HCEC 1CT (cell line): ENCODE measurements at regions not wholly inside any gene's neighbourhood (a gene's known extent, or its start where the extent isn't known, plus 50 kb on each side); places are given as distances from the start of the nearest gene placed in this dataset.
"Not testable (repeated sequence)": the region's sequence is repeated elsewhere in the genome, so short reads cannot be mapped to it uniquely, and the experiment has no call there.

Experiments
- DNase-seq: peaks from one replicate; pipeline ENCODE4 v3.0.0-alpha.2; 2017

DNA sequence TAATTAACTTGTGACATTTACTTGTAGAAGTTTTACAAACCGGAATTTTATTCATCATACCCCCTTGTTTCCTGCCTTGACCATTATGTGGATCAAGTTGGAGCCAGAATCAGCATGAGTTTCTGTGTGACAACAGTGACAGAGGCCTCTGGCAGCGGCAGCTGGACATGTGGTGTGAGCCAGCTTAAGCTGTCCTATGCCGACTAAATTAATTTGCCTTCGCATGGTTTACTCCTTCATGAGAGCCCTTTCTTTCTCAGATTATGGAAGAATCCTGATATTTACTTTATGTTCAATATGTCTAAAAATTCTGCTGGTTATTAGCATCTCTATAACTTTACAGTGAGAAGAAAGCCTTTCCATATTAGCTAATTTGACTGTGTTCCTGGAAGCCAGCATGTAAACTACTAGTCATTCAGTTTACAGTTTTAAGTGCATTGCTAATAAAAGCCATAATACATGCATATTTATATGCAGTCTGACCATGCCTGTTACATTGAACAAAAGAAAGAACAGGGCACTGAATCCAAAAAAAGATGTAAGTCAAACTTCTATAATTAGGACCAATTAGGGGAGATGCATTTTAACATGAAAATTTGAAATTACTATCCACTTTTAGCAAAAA, 495.8 kb upstream of the ACVR2A start:
- no peak for DNase-seq

DNA sequence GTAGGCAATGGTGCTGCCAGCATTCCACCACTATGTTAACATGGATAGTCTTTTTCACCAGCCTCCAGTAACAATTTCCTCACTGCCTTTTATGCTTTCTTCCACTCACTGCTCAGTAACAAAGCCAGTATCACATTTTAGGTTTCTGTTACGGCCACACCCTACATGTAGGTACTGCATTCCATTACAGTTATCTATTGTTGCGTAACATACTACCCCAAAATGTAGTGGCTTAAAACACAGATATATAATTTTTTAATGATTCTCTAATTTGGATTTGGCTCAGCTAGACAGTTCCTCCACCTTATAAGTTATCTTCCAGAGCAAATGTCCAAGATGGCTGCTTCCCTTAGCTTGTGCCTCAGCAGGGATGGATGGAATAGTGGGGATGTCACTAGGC, 498.7 kb upstream of the ACVR2A start:
- no peak for DNase-seq

DNA sequence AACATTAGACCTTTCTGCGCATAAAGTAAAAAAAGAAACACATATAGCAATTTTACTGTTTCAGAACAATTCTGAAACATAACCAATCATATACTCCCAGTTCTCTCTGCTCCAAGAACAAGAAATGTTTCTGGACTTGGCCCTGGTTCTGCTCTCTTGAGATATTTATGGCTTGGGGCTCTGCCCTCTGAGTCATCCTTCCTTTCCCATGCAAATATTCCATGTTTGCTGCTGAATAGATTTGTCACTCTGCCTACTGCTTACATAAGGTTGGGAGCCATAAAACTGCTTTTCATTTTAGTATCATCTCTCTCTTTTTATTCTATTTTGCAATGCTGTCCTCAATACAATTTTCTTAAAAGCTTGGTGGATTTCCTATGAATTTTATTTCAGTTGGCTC, 499.6 kb upstream of the ACVR2A start:
- peak; percentile 81 for DNase-seq

DNA sequence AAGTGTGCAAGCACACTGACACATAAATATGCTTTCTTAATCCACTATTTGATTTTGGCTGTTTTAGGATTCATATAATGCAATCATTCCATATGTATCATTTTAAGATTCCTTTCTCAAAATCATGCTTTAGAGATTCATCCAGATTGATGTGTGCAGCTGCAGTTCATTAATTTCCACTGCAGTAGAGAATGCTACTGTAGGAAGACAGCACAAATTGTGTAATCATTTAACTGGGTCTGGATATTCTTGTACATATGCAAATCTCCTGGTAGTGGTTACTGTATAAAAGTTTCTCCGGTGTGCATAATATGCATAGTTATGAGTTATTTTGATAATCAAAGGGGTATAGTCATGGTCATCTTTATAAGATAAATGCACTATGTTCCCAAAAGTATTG, 502.5 kb upstream of the ACVR2A start:
- no peak for DNase-seq

GRCh38 chr2:147331790-147332419, 512.9 kb upstream of the ACVR2A start:
- DNase-seq, result peak; percentile 51

DNA sequence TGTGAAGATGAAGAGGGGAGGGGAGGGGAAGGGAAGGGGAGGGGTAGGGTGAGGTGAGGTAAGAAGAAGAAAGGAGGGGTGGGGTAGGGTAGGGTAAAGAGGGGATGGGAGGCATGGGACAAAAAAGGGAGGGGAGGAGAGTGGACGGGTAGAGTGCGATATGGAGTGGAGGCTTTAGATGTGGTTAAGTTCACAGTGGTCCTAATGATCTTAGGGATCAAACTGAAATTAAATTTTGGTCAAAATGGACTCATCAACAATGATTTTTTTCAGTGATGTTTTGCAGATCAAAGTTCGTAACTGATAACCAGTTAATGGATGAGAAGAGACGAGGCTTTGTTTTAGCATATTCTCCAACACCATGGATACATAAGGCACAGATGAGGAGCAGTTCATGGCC, 513.9 kb upstream of the ACVR2A start:
- DNase-seq, result no peak

DNA sequence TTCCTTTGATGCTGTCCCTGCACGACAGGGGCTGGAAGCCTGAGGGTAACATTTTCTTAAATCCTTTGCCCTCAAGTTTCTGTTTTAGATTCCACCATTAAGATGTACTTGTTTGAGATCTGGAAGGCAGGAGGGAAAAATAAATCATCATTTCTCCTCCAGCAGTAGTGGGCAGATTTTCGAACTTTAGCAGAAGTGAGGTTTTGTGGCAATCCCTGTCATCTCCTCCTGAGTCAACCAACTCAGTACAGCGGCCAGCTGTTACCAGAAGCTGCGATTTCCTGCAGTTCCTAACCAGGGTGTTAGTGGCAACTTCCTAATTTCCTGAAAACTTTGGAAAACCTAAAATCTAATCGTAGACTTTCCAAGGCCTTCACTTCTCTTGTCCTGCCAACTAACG, 517.2 kb upstream of the ACVR2A start:
- DNase-seq, result peak; percentile 42

GRCh38 chr2:147325990-147326389, 518.8 kb upstream of the ACVR2A start:
- no peak for DNase-seq

DNA sequence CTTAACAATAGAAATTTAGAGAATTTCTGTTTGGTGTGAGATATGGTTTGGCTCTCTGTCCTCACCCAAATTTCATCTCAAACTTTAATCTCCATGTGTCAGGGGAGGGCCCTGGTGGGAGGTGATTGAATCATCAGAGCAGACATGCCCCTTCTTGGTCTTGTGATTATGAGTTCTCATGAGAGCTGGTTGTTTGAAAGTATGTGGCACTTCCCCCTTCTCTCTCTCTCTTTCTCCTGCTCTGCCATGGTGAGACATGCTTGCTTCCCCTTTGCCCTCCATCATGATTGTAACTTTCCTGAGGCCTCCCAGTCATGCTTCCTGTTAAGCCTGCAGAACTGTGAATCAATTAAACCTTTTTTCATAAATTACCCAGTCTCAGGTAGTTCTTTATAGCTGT, 524.7 kb upstream of the ACVR2A start:
- no peak for DNase-seq

- DNase-seq, result no peak
Observed at GRCh38 chr2:147311058-147311430, 533.8 kb upstream of the ACVR2A start.

DNA sequence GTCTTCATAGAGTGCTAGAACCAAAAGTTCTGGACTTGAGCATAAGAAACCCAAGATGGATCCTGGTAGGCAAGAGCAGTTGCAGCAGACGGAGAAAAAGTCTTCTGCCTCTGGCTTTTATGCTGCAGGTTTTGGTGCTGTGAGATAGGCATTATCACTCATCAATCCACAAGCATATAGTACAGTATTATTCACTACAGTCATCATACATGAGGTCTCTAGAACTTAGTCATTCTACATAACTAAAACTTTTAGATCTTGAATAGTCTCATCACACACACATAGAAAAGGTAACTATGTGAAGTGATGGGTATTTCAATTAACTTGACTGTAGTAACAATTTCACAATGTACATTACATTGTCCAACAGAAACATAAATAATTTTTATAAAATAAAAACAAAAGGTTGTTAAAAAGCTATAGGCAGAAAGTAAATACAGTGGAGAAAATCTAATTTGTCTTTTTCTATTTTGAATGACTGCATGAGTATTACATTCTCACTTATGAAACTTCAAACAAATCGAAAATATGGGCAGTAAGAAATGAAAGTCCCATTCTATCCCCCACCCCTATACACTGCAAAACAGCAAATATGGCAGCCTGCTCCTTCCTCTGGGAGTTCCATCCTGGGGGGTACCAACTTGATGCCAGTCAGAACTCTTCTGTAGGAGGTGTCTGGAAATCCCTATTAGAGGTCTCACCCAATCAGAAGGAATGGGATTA, 534.3 kb upstream of the ACVR2A start:
- DNase-seq, result no peak

- DNase-seq, result no peak
Observed at GRCh38 chr2:147297820-147298219, 547.0 kb upstream of the ACVR2A start.

GRCh38 chr2:147294825-147295392, 549.9 kb upstream of the ACVR2A start:
- DNase-seq, result no peak

DNA sequence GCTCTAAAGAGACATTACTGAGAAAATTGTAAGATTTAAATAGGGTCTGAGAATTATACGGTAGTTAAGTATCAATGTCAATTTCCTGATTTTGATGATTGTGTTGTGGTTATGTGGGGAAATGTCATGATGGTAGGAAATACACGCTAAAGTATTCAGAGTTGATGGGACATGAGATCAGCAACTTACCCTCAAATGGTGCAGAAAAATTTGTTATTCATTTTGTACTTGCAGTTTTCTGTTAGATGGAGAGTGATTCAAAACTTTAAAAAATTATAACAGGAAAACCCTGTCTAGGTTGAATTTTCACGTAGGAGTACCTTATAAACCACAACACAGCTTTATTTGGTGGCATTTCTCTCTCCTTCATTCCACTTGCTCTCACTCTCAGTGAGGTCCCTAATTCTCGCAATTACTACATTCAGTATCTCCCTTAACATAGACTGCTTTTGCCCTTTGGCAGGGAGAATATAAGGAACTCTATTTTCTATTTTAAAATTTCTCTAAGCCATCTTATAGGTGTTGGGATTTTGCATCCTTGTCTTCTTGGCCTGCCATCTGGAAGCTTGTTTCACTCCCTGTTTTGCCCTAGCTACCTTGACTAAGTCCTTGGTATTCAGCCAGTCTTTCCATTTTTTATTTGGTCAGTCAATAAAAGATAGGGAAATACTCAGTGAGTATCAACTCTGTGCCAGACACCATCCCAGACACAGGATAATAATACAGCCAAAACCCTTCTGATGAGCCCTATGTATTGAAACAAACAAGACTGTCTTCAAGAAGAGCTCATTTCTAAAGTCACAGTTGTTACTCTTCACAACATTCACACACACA, 550.6 kb upstream of the ACVR2A start:
- DNase-seq, result no peak

- no peak for DNase-seq
Observed at GRCh38 chr2:147288131-147288530, 556.7 kb upstream of the ACVR2A start.

GRCh38 chr2:147275943-147276342, 568.9 kb upstream of the ACVR2A start:
- DNase-seq, result no peak

- no peak for DNase-seq
Observed at GRCh38 chr2:147273628-147274027, 571.2 kb upstream of the ACVR2A start.

DNA sequence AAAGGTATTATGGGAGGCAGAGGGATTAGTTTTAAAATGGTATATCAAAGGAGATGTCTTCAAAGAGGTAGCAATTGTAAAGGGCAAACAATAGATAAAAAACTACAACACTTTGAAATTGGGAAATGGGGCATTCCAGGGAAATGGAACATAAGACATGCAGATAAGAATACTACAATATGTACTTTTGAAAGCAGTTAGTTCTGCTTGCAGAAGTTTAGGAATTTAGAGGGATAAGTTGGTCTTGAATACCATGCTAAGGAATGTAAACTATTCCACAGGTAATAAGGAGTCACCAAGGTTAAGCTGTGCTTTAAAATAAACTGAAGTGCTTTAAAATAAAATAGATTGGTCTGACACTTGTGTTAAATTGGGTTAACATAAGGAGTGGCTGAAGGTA, 571.7 kb upstream of the ACVR2A start:
- DNase-seq, result no peak

DNA sequence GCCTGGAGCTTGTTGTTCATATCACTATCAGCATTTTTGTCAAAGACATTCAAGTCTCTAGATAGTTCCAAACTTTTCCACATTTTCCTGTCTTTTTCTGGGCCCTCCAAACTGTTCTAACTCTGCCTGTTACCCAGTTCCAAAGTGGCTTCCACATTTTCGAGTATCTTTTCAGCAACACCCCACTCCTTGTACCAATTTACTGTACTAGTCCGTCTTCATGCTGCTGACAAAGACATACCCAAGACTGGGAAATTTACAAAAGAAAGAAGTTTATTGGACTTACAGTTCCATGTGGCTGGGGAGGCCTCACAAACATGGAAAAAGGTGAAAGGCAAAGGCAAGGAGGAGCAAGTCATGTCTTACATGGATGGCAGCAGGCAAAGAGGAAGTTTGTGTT, 575.2 kb upstream of the ACVR2A start:
- not testable (repeated sequence) for DNase-seq

DNA sequence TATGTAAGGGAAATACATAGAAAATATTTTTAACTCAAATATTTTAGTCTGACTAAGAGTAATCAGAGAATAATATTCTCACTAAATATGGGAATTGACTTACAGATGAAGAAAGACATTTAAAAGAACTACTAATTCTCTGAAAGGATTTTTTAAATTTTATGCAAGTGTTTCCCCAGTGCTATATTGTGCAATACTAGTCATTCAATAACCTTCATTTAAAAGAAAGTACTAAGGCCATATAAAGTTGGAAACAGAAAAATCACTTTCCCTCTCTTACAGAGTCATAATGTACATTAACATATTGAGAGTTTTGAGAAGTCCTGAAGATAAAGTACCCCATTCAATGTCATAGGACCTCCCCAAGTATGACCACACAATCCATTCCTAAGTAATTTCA, 584.6 kb upstream of the ACVR2A start:
- no peak for DNase-seq

DNA sequence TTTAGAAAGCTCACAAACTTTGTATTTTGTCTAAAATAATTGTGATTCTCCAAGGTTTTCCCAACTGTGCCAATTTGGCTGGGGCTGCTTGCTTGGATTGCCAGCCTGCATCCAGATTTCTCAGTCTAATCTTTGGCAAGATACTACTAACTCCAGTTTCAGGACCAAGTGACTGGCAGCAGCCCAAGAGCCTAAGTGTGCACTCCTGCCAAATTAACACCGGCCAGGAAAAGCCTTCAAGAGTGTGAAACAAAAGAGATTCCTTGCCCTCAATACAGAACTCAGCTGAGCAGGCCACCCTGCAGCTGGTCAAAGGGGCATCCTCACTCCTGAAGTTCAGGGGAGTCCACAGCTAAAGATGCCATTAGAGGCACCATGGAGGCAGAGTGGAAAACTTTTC, 589.0 kb upstream of the ACVR2A start:
- no peak for DNase-seq

DNA sequence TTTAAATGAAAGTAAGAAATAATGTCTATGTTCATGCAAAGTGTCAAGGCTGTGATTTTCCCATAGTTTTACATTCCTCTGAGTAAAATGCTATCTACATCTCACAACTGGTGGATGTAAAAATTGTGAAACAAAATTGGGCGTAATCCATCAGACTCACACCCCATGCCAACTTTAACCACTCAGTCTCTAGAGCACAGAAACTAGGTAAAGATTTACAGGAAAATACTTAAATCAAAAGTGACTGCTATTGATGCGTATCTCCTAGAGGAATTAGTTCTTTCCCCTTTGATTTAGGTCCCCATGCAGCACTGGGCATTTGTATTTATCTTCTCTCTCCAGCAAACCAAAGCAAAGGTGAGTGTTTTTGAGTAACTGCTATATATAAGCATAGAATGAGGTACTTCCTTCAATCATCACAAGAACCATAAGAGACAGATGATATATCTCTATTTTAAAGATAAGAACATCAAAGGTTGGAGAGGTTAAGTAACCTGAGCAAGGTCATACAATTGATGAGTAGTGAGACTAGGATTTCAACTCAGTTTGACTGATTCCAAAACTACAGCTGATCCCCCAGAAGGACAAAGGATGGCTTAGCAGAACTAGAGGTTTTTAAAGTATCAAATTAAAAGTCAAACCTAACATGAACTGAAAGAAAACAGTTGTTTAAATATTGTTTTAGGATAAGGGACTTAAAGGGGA, 594.0 kb upstream of the ACVR2A start:
- DNase-seq, result no peak

- DNase-seq, result no peak
Observed at GRCh38 chr2:147247749-147248148, 597.1 kb upstream of the ACVR2A start.
